B cell (primary cell): ENCODE measurements at regions not wholly inside any gene's neighbourhood (a gene's known extent, or its start where the extent isn't known, plus 50 kb on each side); places are given as distances from the start of the nearest gene placed in this dataset.

Experiments
- ATAC-seq: fragments of 200-7000 bp; cut with Tn5 transposase; one replicate; pipeline ENCODE4 v1.10.0; 2021; ENCODE audit warnings: low read depth, mild to moderate bottlenecking, moderate number of reproducible peaks, moderate library complexity
- CTCF ChIA-PET: fragments of 350-600 bp; sonication (Branson Sonifier 250); formaldehyde crosslinking; loops from one replicate; lab custom pipeline; 2021; ENCODE audit warnings: antibody characterized with exemption, inconsistent platforms; lab: Charles Lee
- POLR2A ChIA-PET: fragments of 350-600 bp; sonication (Branson Sonifier 250); formaldehyde crosslinking; loops from one replicate; lab custom pipeline; 2021; ENCODE audit warnings: antibody characterized with exemption; lab: Charles Lee
- DNase-seq: peaks from one replicate; pipeline ENCODE4 v3.0.0; 2013
- H2AFZ ChIP-seq: 2 replicates; pipeline ENCODE4 v1.6.1; 2012; ENCODE audit warnings: mild to moderate bottlenecking, low read depth, low read length; ENCODE audit not compliant: insufficient read depth, poor library complexity, severe bottlenecking
- H3K27ac ChIP-seq, 2 donors: 1 replicate in 1 of 2; 2 replicates in 1 of 2; pipeline ENCODE4 v1.5.1; 2012 to 2013; ENCODE audit warnings: low read length in 2 of 2, mild to moderate bottlenecking in 2 of 2, moderate library complexity in 1 of 2
- H3K27me3 ChIP-seq, 4 experiments: fragments of 200-600 bp in 1 of 4; sonication (generic) in 1 of 4; replicated peaks in 1 of 4; 1 replicate in 2 of 4; 2 replicates in 2 of 4; pipeline versions ENCODE4 v1.6.1 to v1.7.0; 2013 to 2016; ENCODE audit warnings: low read length in 3 of 4, mild to moderate bottlenecking in 2 of 4, mixed read lengths in 1 of 4, moderate library complexity in 1 of 4; ENCODE audit not compliant: insufficient read depth in 4 of 4, control insufficient read depth in 3 of 4; ENCODE audit errors: control extremely low read depth in 1 of 4
- H3K36me3 ChIP-seq, 2 experiments: replicated peaks in 1 of 2; 1 replicate in 1 of 2; 2 replicates in 1 of 2; pipeline versions ENCODE4 v1.6.1 to v1.7.1; 2013; ENCODE audit warnings: low read length in 1 of 2; ENCODE audit not compliant: insufficient read depth in 2 of 2, control insufficient read depth in 1 of 2; ENCODE audit errors: control extremely low read depth in 1 of 2, extremely low read depth in 1 of 2
- H3K4me1 ChIP-seq, 2 donors: fragments of 200-600 bp in 1 of 2; sonication (generic) in 1 of 2; 1 replicate in 1 of 2; 2 replicates in 1 of 2; pipeline versions ENCODE4 v1.5.1 to v1.6.1; 2013 to 2017; ENCODE audit warnings: low read length in 2 of 2; ENCODE audit not compliant: control insufficient read depth in 2 of 2, insufficient read depth in 2 of 2
- H3K4me2 ChIP-seq: replicated peaks from 2 replicates; pipeline ENCODE3; 2012; ENCODE audit warnings: mild to moderate bottlenecking, low read depth, low read length; ENCODE audit not compliant: poor library complexity, severe bottlenecking
- H3K4me3 ChIP-seq, 5 experiments: fragments of 200-600 bp in 1 of 5; sonication (generic) in 1 of 5; 1 replicate in 3 of 5; 2 replicates in 2 of 5; pipeline versions ENCODE4 v1.5.1 to v1.7.0; 2011 to 2016; ENCODE audit warnings: low read length in 4 of 5, mild to moderate bottlenecking in 4 of 5, low read depth in 2 of 5, control low read depth in 1 of 5, moderate library complexity in 1 of 5; ENCODE audit not compliant: insufficient read depth in 1 of 5; ENCODE audit errors: control extremely low read depth in 1 of 5, extremely low read depth in 1 of 5
- H3K79me2 ChIP-seq: fragments of 200-600 bp; sonication (generic); one replicate; pipeline ENCODE4 v1.6.0; 2016; ENCODE audit warnings: low read length; ENCODE audit not compliant: control insufficient read depth, insufficient read depth
- H3K9ac ChIP-seq: fragments of 200-600 bp; sonication (generic); 2 replicates; pipeline ENCODE4 v1.6.1; 2017; ENCODE audit warnings: mild to moderate bottlenecking, low read length, moderate library complexity
- H3K9me3 ChIP-seq, 3 donors: one replicate each; pipeline versions ENCODE4 v1.6.1 to v1.7.1; 2013; ENCODE audit warnings: low read length in 2 of 3; ENCODE audit not compliant: control insufficient read depth in 2 of 3, insufficient read depth in 1 of 3; ENCODE audit errors: control extremely low read depth in 1 of 3
- H4K20me1 ChIP-seq: 2 replicates; pipeline ENCODE4 v1.6.0; 2012; ENCODE audit warnings: mild to moderate bottlenecking, low read length; ENCODE audit not compliant: insufficient read depth, control insufficient read depth, poor library complexity, severe bottlenecking
- H3K27ac Mint-ChIP-seq: one replicate; pipeline ENCODE4 v1.8.0; 2021; ENCODE audit warnings: mixed read lengths
- H3K27me3 Mint-ChIP-seq: one replicate; pipeline ENCODE4 v1.8.0; 2021; ENCODE audit warnings: mixed read lengths
- H3K4me1 Mint-ChIP-seq: one replicate; pipeline ENCODE4 v1.8.0; 2021; ENCODE audit warnings: mixed read lengths
- H3K4me3 Mint-ChIP-seq: one replicate; pipeline ENCODE4 v1.8.0; 2021; ENCODE audit warnings: mixed read lengths
- H3K9me3 Mint-ChIP-seq: one replicate; pipeline ENCODE4 v1.8.0; 2022; ENCODE audit warnings: mixed read lengths; ENCODE audit not compliant: insufficient read depth
- EZH2 ChIP-seq: IDR thresholded peaks from 2 replicates; pipeline ENCODE4 v1.6.1; 2012; ENCODE audit warnings: borderline replicate concordance, low read depth, mild to moderate bottlenecking, moderate library complexity, low read length; ENCODE audit not compliant: insufficient read depth, poor library complexity, severe bottlenecking
- WGBS: methylation state at CpG from one replicate; pipeline ENCODE4 v1.1.5; 2013; ENCODE audit warnings: missing lambda C conversion rate; ENCODE audit not compliant: insufficient coverage; 5-methylcytosine and 5-hydroxymethylcytosine counted together
- intact Hi-C: fragments of 100-400 bp; cut with micrococcal nuclease; formaldehyde crosslinking; loops from one replicate; pipeline ENCODE4 v1.10.0; 2022
- TF ChIP-seq, protein P1 (sequence below): fragments of 200-600 bp; IDR thresholded peaks from one replicate; pipeline ENCODE4 v1.8.0; 2022; ENCODE audit warnings: antibody characterized with exemption, mild to moderate bottlenecking

DNA sequence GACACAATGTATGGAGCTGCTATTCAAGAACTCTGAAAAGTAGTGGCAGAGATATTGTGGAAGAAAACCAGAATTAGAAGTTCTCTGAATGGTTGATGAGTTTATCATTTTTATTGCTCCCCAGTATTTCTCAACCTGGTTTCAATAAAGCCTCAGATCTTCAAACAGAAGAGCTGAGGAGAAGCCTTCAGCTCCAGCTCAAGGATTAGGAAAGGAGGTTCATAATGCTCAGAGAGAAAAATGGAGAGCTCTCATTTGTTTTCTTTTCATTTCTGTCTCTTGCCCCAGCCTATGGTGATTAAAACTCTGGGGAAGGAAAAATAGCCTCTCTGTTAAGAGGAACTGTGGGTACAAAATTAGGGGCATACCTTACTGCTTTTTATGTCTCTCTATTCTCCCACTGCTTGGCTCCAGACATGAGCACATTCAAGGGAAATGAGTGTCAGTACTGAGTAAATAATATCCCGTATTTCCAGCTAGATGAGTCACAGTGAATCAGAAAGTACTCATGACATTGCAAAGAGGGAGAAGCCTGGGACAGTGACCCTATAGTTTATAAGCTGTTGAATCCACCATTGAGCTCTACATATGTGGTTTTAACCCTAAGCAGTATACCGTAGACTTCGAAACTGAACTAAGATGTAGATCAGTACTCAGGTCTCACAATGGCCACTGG, 138.1 kb downstream of the EMB start:
- DNase-seq (no peak), ATAC-seq (no peak)
- Histone ChIP-seq H3K9ac (no peak overlapping the region), H3K36me3 (no peaks in the 10 kb centered on the region), H3K4me2 (no peak overlapping the region), H2AFZ (no peak overlapping the region), H3K27ac (no peak overlapping the region), H3K4me3 (no peak overlapping the region), H3K4me1 (peaks cover 0 to 5% of the 10 kb centered on the region in 2 donors), H3K79me2 (no peaks in the 10 kb centered on the region), H4K20me1 (no peaks in the 10 kb centered on the region), H3K9me3 (peaks cover 0 to 4% (median 2%) of the 10 kb centered on the region in 3 donors), H3K27me3 (no peaks in the 10 kb centered on the region)
- ChIA-PET POLR2A (no interaction called here), CTCF (interaction anchor here (1.4 kb wide), 1 partner anchor 22 kb away, joined by 3 read pairs; no protein-coding TSS in a partner anchor)
- no peak overlapping the region for H3K27ac Mint-ChIP-seq
- no peaks in the 10 kb centered on the region for H3K27me3 Mint-ChIP-seq
- TF ChIP-seq, protein P1, sequence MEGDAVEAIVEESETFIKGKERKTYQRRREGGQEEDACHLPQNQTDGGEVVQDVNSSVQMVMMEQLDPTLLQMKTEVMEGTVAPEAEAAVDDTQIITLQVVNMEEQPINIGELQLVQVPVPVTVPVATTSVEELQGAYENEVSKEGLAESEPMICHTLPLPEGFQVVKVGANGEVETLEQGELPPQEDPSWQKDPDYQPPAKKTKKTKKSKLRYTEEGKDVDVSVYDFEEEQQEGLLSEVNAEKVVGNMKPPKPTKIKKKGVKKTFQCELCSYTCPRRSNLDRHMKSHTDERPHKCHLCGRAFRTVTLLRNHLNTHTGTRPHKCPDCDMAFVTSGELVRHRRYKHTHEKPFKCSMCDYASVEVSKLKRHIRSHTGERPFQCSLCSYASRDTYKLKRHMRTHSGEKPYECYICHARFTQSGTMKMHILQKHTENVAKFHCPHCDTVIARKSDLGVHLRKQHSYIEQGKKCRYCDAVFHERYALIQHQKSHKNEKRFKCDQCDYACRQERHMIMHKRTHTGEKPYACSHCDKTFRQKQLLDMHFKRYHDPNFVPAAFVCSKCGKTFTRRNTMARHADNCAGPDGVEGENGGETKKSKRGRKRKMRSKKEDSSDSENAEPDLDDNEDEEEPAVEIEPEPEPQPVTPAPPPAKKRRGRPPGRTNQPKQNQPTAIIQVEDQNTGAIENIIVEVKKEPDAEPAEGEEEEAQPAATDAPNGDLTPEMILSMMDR = no peak
- TF ChIP-seq EZH2 = no peak
- H3K4me1 Mint-ChIP-seq = peaks cover 21% of the 10 kb centered on the region
- intact Hi-C loops = no loop called here
- peaks cover 9% of the 10 kb centered on the region for H3K9me3 Mint-ChIP-seq
- H3K4me3 Mint-ChIP-seq = no peak overlapping the region
- WGBS = 100% methylated on average over 1 of the region's 3 CpGs

DNA sequence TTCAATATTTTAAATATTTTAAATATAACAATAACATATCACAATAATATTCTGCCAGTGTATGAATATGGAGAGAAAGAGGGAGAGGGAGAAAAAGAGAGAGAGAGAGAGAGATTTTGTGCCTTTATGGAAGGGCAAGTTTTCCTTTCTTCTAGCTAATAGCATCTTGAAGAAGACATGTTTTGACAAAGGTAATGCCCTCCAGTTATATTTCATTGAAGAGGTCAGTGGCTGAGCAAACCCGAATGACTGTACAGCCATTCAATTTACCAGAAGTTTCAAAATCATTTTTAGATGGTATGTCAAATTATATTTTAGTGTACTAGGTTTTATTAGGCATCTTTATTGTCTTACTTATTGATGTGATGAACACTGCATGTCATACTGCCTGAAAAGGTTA, 139.3 kb downstream of the EMB start:
- DNase-seq = no peak
- Histone ChIP-seq H3K36me3 (no peaks in the 10 kb centered on the region), H2AFZ (no peak overlapping the region), H3K4me2 (no peak overlapping the region), H4K20me1 (no peaks in the 10 kb centered on the region), H3K4me3 (no peak overlapping the region), H3K79me2 (no peaks in the 10 kb centered on the region), H3K27me3 (no peaks in the 10 kb centered on the region), H3K27ac (no peak overlapping the region), H3K9me3 (peaks cover 0 to 4% (median 0%) of the 10 kb centered on the region in 3 donors), H3K4me1 (peaks cover 0 to 5% of the 10 kb centered on the region in 2 donors), H3K9ac (no peak overlapping the region)
- Mint-ChIP-seq H3K4me1 (peaks cover 13% of the 10 kb centered on the region), H3K27ac (no peak overlapping the region), H3K27me3 (no peaks in the 10 kb centered on the region), H3K9me3 (peaks cover 6% of the 10 kb centered on the region), H3K4me3 (no peak overlapping the region)
- intact Hi-C loops = no loop called here
- no peak for ATAC-seq
- TF ChIP-seq, protein P1 = no peak
- no peak for TF ChIP-seq EZH2
- POLR2A ChIA-PET = no interaction called here
- no CpG with 5 or more reads among the region's 1 CpG for WGBS
- CTCF ChIA-PET = no interaction called here
